ENCODE measurements at regions not wholly inside any gene's neighbourhood (a gene's known extent, or its start where the extent isn't known, plus 50 kb on each side); places are given as distances from the start of the nearest gene placed in this dataset.

DNA sequence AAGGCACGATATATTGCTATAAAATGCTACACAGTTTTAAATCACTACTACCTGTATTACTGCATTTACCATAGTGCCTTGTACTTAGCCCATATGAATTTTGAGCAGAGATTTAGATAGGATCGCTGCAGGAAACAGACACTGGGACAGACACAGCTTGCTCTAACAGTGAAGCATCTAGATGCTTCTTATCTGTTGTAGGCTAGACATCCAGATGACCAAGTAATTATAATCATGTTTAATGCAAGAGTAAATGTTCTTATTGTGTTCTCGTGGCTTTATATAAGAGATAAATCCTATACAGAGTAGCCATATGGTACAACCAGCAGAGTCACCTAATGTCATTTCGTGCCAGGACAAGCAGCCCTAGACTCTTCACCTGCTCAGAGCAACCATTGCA, 92.8 kb downstream of the ASCL1 start (continued):
- TF ChIP-seq, protein P1, sequence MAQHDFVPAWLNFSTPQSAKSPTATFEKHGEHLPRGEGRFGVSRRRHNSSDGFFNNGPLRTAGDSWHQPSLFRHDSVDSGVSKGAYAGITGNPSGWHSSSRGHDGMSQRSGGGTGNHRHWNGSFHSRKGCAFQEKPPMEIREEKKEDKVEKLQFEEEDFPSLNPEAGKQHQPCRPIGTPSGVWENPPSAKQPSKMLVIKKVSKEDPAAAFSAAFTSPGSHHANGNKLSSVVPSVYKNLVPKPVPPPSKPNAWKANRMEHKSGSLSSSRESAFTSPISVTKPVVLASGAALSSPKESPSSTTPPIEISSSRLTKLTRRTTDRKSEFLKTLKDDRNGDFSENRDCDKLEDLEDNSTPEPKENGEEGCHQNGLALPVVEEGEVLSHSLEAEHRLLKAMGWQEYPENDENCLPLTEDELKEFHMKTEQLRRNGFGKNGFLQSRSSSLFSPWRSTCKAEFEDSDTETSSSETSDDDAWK (CRISPR knock-in tag; IDR thresholded peaks at IDR 0.05), result no peak
- TF ChIP-seq STAG1 (CRISPR knock-in tag; IDR thresholded peaks at IDR 0.05) (no peak), ZZZ3 (CRISPR knock-in tag; IDR thresholded peaks at IDR 0.05; ENCODE audit: borderline replicate concordance) (no peak), ZNF550 (CRISPR knock-in tag; IDR thresholded peaks at IDR 0.05; ENCODE audit: borderline replicate concordance) (no peak)
- TF ChIP-seq, protein P2, sequence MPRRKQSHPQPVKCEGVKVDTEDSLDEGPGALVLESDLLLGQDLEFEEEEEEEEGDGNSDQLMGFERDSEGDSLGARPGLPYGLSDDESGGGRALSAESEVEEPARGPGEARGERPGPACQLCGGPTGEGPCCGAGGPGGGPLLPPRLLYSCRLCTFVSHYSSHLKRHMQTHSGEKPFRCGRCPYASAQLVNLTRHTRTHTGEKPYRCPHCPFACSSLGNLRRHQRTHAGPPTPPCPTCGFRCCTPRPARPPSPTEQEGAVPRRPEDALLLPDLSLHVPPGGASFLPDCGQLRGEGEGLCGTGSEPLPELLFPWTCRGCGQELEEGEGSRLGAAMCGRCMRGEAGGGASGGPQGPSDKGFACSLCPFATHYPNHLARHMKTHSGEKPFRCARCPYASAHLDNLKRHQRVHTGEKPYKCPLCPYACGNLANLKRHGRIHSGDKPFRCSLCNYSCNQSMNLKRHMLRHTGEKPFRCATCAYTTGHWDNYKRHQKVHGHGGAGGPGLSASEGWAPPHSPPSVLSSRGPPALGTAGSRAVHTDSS (CRISPR knock-in tag; conservative IDR thresholded peaks at IDR 0.05), result no peak

DNA sequence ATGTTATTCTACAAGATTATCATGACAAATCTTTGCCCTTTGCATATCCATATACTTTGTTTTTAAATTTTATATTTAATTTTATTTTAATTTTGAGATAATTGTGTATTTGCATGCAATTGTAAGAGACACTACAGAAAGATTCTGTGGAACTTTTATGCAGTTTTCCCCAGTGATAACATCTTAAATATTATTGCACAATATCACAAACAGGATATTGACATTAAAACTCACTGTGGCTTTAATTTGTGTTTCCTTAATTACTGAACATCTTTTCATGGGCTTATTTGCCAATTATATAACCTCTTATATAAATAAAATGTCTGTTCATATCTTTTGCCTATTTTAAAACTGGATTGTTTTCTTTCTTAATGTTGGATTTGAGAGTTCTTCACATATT, 95.6 kb downstream of the ASCL1 start:
- no peaks in the 10 kb centered on the region for H3K27me3 ChIP-seq (ENCODE audit: control insufficient read depth in 1 of 2, insufficient read depth in 2 of 2, low read length in 2 of 2)
- no peaks in the 10 kb centered on the region for H3K79me2 ChIP-seq (ENCODE audit: insufficient read depth, low read length)
- no peak for FAIRE-seq
- H2AFZ ChIP-seq (ENCODE audit: low read length), result no peak overlapping the region
- in situ Hi-C loops (cut with HindIII; ENCODE audit: extremely low pct_ligation_motif_present, low pct_unique_long_range_greater_than_20kb), result no loop called here
- H3K4me3 ChIP-seq (replicated peaks in 1 of 3; ENCODE audit: insufficient read depth in 1 of 3, low read depth in 2 of 3, low read length in 3 of 3), result no peak overlapping the region
- no peaks in the 10 kb centered on the region for H3K4me1 ChIP-seq (ENCODE audit: insufficient read depth, low read length)
- H4K20me1 ChIP-seq (ENCODE audit: insufficient read depth, low read length), result no peaks in the 10 kb centered on the region
- H3K9me3 ChIP-seq (ENCODE audit: low read length), result no peaks in the 10 kb centered on the region
- intact Hi-C loops (cut with micrococcal nuclease; ENCODE audit: unreplicated experiment), result no loop called here
- TF ChIP-seq NCOR1 (IDR thresholded peaks at IDR 0.05; ENCODE audit: borderline replicate concordance, low read length) (no peak), CEBPB (IDR thresholded peaks at IDR 0.05; ENCODE audit: borderline replicate concordance, low read depth, low read length) (peak; percentile 63; the same call in 1 of the 2 replicates)
- no peak overlapping the region for H3K9ac ChIP-seq (ENCODE audit: insufficient read depth, low read depth, low read length)
- H3K36me3 ChIP-seq (replicated peaks in 1 of 2; ENCODE audit: control insufficient read depth in 1 of 2, insufficient read depth in 2 of 2, low read length in 2 of 2), result no peaks in the 10 kb centered on the region
- H3K4me2 ChIP-seq (ENCODE audit: low read depth, low read length), result no peak overlapping the region
- no peak for ATAC-seq
- H3K27ac ChIP-seq (ENCODE audit: extremely low read length, insufficient read depth, low read length), result no peak overlapping the region
- DNase-seq (ENCODE audit: low spot score), result no peak
- CTCF ChIA-PET (ENCODE audit: low intra/inter-chr PET ratio, low total read pairs), result no interaction called here
- POLR2A ChIA-PET, result no interaction called here
- BruUV-seq (replicated peaks), result no TSS peak
